ENCODE measurements at regions not wholly inside any gene's neighbourhood (a gene's known extent, or its start where the extent isn't known, plus 50 kb on each side); places are given as distances from the start of the nearest gene placed in this dataset.
"Not testable (repeated sequence)": the region's sequence is repeated elsewhere in the genome, so short reads cannot be mapped to it uniquely, and the experiment has no call there.

GRCh38 chr9:31210978-31211570, 1173.4 kb upstream of the ACO1 start (continued):
- TF ChIP-seq MGA (IDR thresholded peaks at IDR 0.05): no peak
- no peak for TF ChIP-seq JUNB (CRISPR knock-in tag; conservative IDR thresholded peaks at IDR 0.05)
- no peak for TF ChIP-seq HEY1 (CRISPR knock-in tag; IDR thresholded peaks at IDR 0.05; ENCODE audit: borderline replicate concordance)
- no peak for TF ChIP-seq ZFP30 (CRISPR knock-in tag; IDR thresholded peaks at IDR 0.05; ENCODE audit: borderline replicate concordance)

- CTCF ChIA-PET (ENCODE audit: low intra/inter-chr PET ratio); FAIRE-seq; POLR2A ChIA-PET: not testable (repeated sequence)
Observed at GRCh38 chr9:31229976-31230375, 1154.5 kb upstream of the ACO1 start.

More at GRCh38 chr9:31229976-31230375, 1154.5 kb upstream of the ACO1 start:
- in situ Hi-C loops (cut with MboI); ATAC-seq; H3K9me1 ChIP-seq (ENCODE audit: control insufficient read depth, insufficient read depth, low read length); H3K9me3 ChIP-seq (replicated peaks; ENCODE audit: control insufficient read depth, insufficient read depth, low read depth, low read length); DNase-seq (ENCODE audit: extremely low read depth in 1 of 4, low spot score in 3 of 4); H3K79me2 ChIP-seq (ENCODE audit: control insufficient read depth, insufficient read depth, low read length); H3K27me3 ChIP-seq (ENCODE audit: control insufficient read depth in 2 of 2, insufficient read depth in 2 of 2, low read length in 2 of 2); intact Hi-C loops (cut with micrococcal nuclease); H4K20me1 ChIP-seq (replicated peaks; ENCODE audit: control insufficient read depth, insufficient read depth, low read length); H3K9ac ChIP-seq (ENCODE audit: insufficient read depth in 1 of 2, low read depth in 2 of 2, low read length in 2 of 2); H3K36me3 ChIP-seq (ENCODE audit: control insufficient read depth, insufficient read depth, low read length); H3K4me3 ChIP-seq; BruUV-seq (replicated peaks); H3K4me2 ChIP-seq (ENCODE audit: insufficient read depth, low read length); H3K27ac ChIP-seq (ENCODE audit: extremely low read depth, low read depth, low read length); H2AFZ ChIP-seq (ENCODE audit: low read depth, low read length); H3K4me1 ChIP-seq (replicated peaks in 1 of 2; ENCODE audit: control insufficient read depth in 2 of 2, insufficient read depth in 2 of 2, low read length in 2 of 2): not testable (repeated sequence)
- WGBS (ENCODE audit: insufficient coverage, low coverage, missing lambda C conversion rate): no CpG with 5 or more reads among the region's 4 CpGs

Data from K562 (cell line).